Progenitor cell of endocrine pancreas (in vitro differentiated cells): ENCODE measurements at regions not wholly inside any gene's neighbourhood (a gene's known extent, or its start where the extent isn't known, plus 50 kb on each side); places are given as distances from the start of the nearest gene placed in this dataset.

Experiments used
- DNase-seq: peaks from one replicate; pipeline ENCODE4 v3.0.0; 2021; ENCODE audit warnings: low spot score; ENCODE audit not compliant: unreplicated experiment
- H3K27ac Mint-ChIP-seq: 2 replicates; pipeline ENCODE4 v1.8.0; 2021; ENCODE audit warnings: mild to moderate bottlenecking, moderate library complexity, mixed read lengths
- H3K27me3 Mint-ChIP-seq: 2 replicates; pipeline ENCODE4 v1.8.0; 2021; ENCODE audit warnings: mixed read lengths
- H3K36me3 Mint-ChIP-seq: 2 replicates; pipeline ENCODE4 v1.8.0; 2022; ENCODE audit warnings: mixed read lengths; ENCODE audit not compliant: insufficient read depth
- H3K4me1 Mint-ChIP-seq: 2 replicates; pipeline ENCODE4 v1.8.0; 2021; ENCODE audit warnings: low read depth, mixed read lengths
- H3K4me3 Mint-ChIP-seq: 2 replicates; pipeline ENCODE4 v1.8.0; 2021; ENCODE audit warnings: low read depth, mild to moderate bottlenecking, moderate library complexity, mixed read lengths
- H3K9me3 Mint-ChIP-seq: 2 replicates; pipeline ENCODE4 v1.8.0; 2021; ENCODE audit warnings: low read depth, mixed read lengths
- TF ChIP-seq, protein P1 (sequence below): fragments of 200-600 bp; sonication (generic); IDR thresholded peaks from one replicate; pipeline ENCODE4 v1.5.0; 2021; ENCODE audit warnings: antibody characterized with exemption, mild to moderate bottlenecking; ENCODE audit not compliant: unreplicated experiment

DNA sequence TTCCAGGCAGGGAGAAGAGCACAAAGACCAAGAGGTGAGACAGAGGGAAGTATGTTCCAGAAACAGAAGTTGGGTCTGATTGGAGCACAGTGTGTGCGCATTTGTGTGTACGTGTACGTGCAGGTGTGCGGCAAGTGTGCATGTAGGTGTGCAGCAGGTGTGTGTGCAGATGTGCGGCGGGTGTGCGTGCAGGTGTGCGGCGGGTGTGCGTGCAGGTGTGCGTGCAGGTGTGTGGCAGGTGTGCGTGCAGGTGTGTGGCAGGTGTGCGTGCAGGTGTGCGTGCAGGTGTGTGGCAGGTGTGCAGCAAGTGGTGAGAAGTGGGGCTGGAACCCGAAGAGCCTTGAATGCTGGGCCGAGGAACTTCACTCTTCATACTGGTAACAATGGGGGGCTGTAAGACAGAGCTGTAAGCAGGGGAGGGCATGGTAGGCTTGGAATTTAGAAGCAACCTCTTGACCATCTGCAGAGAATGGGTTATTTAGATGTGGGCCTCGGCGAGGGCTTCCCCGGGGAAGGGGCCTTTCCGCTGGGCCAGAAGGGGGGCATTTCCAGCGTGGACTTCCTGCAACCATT is 118.0 kb upstream of the WNT4 start:
- TF ChIP-seq, protein P1, sequence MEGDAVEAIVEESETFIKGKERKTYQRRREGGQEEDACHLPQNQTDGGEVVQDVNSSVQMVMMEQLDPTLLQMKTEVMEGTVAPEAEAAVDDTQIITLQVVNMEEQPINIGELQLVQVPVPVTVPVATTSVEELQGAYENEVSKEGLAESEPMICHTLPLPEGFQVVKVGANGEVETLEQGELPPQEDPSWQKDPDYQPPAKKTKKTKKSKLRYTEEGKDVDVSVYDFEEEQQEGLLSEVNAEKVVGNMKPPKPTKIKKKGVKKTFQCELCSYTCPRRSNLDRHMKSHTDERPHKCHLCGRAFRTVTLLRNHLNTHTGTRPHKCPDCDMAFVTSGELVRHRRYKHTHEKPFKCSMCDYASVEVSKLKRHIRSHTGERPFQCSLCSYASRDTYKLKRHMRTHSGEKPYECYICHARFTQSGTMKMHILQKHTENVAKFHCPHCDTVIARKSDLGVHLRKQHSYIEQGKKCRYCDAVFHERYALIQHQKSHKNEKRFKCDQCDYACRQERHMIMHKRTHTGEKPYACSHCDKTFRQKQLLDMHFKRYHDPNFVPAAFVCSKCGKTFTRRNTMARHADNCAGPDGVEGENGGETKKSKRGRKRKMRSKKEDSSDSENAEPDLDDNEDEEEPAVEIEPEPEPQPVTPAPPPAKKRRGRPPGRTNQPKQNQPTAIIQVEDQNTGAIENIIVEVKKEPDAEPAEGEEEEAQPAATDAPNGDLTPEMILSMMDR, result no peak
- DNase-seq, result no peak
- peak overlapping the region; percentile 11 for H3K27ac Mint-ChIP-seq
- H3K36me3 Mint-ChIP-seq, result no peaks in the 10 kb centered on the region
- H3K9me3 Mint-ChIP-seq, result no peaks in the 10 kb centered on the region
- H3K4me1 Mint-ChIP-seq, result peaks cover 41% of the 10 kb centered on the region
- no peak overlapping the region for H3K4me3 Mint-ChIP-seq
- H3K27me3 Mint-ChIP-seq, result peaks cover 40% of the 10 kb centered on the region

DNA sequence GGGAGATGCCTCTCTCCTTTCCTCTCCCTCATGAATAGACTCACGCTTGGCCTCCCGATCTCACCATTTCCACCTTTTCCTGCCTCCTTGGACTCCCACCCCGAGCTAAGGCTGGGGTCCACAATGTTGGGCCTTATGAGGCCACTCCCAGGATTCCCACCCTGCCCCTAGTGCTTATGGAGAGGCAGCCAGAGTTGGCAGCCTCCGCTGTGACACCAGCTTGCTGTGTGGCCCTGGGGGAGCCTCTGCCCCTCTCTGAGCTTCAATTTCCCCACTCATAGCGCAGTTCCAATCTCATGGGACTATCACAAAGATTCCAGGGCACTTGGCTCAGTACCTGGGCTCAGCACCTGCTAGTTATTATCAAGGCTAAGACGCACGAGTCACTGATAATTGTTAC is 118.7 kb upstream of the WNT4 start:
- H3K4me1 Mint-ChIP-seq, result peaks cover 39% of the 10 kb centered on the region
- H3K36me3 Mint-ChIP-seq, result no peaks in the 10 kb centered on the region
- peaks cover 39% of the 10 kb centered on the region for H3K27me3 Mint-ChIP-seq
- H3K4me3 Mint-ChIP-seq, result no peak overlapping the region
- DNase-seq, result no peak
- H3K9me3 Mint-ChIP-seq, result no peaks in the 10 kb centered on the region
- no peak overlapping the region for H3K27ac Mint-ChIP-seq
- TF ChIP-seq, protein P1, result no peak

DNA sequence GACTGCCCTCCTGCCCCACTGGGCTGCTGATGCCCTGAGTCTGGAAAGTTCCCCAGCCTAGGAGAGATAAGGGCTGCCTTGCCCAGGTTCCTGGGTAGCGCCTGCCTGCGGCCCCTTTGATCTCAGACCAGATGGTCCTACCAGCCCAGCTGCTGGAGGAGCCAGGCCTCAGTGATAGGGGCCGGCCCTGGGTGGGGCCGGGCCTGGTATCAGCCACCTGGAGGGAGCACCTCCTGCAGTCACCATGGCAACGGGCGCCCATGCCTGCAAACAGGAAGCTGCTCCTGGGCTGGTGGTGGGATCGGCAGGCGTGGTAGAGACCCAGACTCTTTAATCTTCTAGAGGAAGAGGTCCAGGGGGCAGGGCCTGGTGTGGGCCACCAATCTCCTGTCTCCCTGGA is 119.7 kb upstream of the WNT4 start:
- peaks cover 34% of the 10 kb centered on the region for H3K4me1 Mint-ChIP-seq
- no peaks in the 10 kb centered on the region for H3K36me3 Mint-ChIP-seq
- TF ChIP-seq, protein P1, result no peak
- no peaks in the 10 kb centered on the region for H3K9me3 Mint-ChIP-seq
- H3K27ac Mint-ChIP-seq, result no peak overlapping the region
- peak; percentile 23 for DNase-seq
- no peak overlapping the region for H3K4me3 Mint-ChIP-seq
- peaks cover 39% of the 10 kb centered on the region for H3K27me3 Mint-ChIP-seq

DNA sequence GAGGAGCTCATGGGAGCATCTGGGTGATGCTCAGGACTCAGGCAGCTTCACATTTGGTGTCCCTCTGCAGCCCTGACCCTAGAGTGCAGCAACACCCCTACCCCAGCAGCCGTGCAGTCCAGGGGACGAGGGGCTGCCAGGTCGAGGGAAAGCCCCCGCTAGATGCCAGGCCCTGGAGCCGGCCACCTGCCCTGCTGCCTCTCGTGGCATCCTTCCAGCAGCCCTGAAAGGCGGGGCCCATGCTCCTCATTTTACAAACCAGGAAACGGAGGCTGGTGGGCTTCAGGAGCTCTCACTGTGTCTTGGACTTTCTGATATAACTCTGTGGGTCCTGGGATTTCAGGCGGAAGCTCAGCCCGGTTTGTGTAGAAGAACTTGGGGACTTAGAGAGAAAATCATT is 120.5 kb upstream of the WNT4 start:
- H3K4me3 Mint-ChIP-seq, result no peak overlapping the region
- no peak overlapping the region for H3K27ac Mint-ChIP-seq
- peaks cover 35% of the 10 kb centered on the region for H3K4me1 Mint-ChIP-seq
- DNase-seq, result no peak
- H3K36me3 Mint-ChIP-seq, result no peaks in the 10 kb centered on the region
- H3K27me3 Mint-ChIP-seq, result peaks cover 42% of the 10 kb centered on the region
- no peaks in the 10 kb centered on the region for H3K9me3 Mint-ChIP-seq
- TF ChIP-seq, protein P1, result no peak

DNA sequence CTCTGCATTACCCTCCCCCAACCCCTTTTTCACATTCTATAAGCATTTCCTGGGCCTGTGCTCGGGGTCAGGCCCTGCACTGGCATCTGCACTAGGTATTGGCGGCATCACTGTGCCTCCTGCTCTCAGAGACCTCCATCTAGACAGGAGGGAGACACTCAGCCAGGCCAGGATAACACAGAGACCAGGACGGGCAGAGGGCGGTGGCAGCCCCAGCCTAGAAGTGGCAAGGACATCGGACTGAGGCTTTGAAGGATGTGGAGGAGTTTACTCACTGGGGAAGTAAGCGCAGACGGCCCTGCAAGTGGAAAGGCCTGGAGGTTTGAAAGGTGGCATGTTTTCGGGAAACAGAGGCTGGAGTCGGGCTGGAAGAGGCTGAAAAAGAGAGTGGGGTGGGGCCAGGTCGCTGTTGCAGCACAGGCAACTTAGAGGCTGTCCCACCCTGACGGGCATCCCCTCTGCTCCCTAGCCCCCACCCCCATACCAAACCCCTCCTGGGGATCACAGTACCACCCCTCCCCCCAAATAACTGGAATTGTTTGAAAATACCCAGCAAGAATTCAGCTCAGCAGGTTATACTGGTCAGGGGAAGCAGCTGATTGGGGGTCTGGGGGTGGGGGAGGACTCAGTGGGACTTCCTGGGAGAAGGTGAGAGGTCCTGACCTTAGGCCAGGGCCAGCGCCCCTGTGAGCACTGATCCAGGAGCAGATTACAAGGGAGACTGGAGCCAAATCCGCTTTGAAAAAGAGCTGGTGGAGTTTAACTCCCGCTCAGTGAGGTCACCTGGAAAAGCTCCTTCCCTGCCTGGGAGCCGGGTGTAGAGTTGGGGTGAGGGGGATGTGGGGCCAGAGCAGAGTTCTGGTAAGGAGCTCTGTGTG is 121.8 kb upstream of the WNT4 start:
- Mint-ChIP-seq H3K4me1 (peaks cover 33% of the 10 kb centered on the region), H3K27me3 (peaks cover 48% of the 10 kb centered on the region), H3K36me3 (no peaks in the 10 kb centered on the region), H3K27ac (no peak overlapping the region), H3K9me3 (no peaks in the 10 kb centered on the region), H3K4me3 (no peak overlapping the region)
- no peak for DNase-seq
- TF ChIP-seq, protein P1, result no peak
